Endothelial cell of umbilical vein (primary cell): ENCODE measurements at regions not wholly inside any gene's neighbourhood (a gene's known extent, or its start where the extent isn't known, plus 50 kb on each side); places are given as distances from the start of the nearest gene placed in this dataset.
"Not testable (repeated sequence)": the region's sequence is repeated elsewhere in the genome, so short reads cannot be mapped to it uniquely, and the experiment has no call there.

ENCODE experiments used
- CTCF ChIP-seq, 2 donors: IDR thresholded peaks; 1 replicate in 1 of 2; 2 replicates in 1 of 2; pipeline ENCODE4 v1.5.1; 2011; ENCODE audit warnings: low read length in 2 of 2, mild to moderate bottlenecking in 2 of 2, moderate library complexity in 2 of 2, control low read depth in 1 of 2, inconsistent platforms in 1 of 2, low read depth in 1 of 2; ENCODE audit not compliant: insufficient read depth in 1 of 2; ENCODE audit errors: extremely low read depth in 1 of 2
- EZH2 ChIP-seq: IDR thresholded peaks from 2 replicates; pipeline ENCODE4 v1.6.1; 2012; ENCODE audit warnings: borderline replicate concordance, low read depth, mild to moderate bottlenecking, moderate library complexity, low read length, inconsistent platforms; ENCODE audit not compliant: severe bottlenecking
- POLR2A ChIP-seq: IDR thresholded peaks from 2 replicates; pipeline ENCODE4 v1.6.1; 2012; ENCODE audit warnings: low read depth, mild to moderate bottlenecking, control low read depth, low read length
- POLR2AphosphoS5 ChIP-seq: IDR thresholded peaks from 2 replicates; pipeline ENCODE4 v1.6.1; 2012; ENCODE audit warnings: low read depth, mild to moderate bottlenecking, control low read depth, low read length, moderate library complexity; ENCODE audit not compliant: insufficient read depth

- TF ChIP-seq CTCF (IDR thresholded peaks at IDR 0.05; ENCODE audit: extremely low read depth in 1 of 2, insufficient read depth in 1 of 2, low read depth in 1 of 2, low read length in 2 of 2); POLR2AphosphoS5; POLR2A; EZH2: not testable (repeated sequence)
These were observed 437.6 kb downstream of the STK39 start for GRCh38 chr2:167809799-167810198.
